HG03103 (cell line): ENCODE measurements at regions not wholly inside any gene's neighbourhood (a gene's known extent, or its start where the extent isn't known, plus 50 kb on each side); places are given as distances from the start of the nearest gene placed in this dataset.
A peak's percentile ranks its signal among the peaks of the same experiment; 100 is the strongest.

Experiments used
- ATAC-seq: cut with Tn5 transposase; IDR thresholded peaks from one replicate; pipeline ENCODE4 v1.9.1; 2021; ENCODE audit warnings: low read depth; ENCODE audit not compliant: unreplicated experiment

GRCh38 chr6:96460052-96460700 is 61.4 kb upstream of the UFL1 start:
- no peak for ATAC-seq

DNA sequence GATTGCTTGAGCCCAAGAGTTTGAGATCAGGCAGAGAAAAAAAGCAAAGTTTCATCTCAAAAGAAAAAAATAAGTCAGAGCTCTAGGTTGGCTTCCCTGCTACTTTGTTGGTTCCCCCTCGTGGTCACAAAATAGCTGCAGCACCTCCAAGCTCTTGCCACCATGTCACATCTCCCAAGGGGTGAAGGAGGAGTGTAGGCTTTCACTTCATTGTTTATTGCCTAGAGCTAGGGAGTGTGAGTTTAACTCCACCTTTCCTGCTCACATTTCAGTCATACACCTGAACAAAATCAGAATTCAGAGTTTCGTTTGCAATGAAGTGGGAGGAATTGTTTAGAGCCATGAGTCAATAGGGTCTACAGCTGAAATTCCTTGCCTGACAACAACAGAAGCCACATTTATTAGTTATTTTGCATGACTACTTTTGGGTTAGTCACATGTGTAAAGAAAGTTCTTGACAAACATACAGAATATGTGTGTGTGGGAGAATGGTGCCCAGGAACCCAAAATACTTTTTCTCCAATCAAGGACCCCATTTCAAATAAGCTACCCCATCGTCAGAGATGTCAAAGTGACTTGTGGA is 56.2 kb upstream of the UFL1 start:
- ATAC-seq: no peak

DNA sequence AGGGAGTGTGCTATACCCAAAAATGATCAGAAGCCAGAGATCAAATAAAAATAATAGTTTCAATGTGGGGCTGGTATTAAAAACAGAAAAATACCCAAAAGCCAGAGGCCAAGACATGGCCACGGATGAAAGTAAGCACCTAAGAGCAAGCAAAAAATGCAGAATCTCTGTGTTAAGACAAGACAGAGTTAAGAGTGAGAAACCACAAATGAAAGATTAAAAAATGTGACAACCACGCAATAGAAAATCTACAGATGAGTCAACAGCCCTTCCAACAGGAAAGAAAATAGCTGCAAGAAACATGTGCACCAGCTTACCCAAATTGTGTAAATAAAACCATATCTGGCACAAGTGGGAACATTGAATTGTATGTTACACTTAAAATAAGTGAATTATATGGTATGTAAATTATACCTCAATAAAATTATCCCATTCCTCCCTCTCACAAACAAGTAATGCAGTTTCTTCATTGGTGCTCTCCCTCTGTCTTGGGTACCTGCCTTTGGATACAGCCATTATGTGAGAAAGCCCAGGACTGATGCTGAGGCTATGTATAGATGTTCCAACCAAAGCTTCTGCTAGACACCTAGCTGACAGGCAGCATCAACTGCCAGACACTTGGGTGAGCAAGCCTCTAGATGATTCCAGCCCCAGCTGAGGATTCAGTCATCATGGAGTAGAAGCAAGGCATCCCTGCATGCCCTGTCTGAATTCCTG is 55.3 kb upstream of the UFL1 start:
- peak; percentile 53 for ATAC-seq

GRCh38 chr6:96467814-96468213 is 53.8 kb upstream of the UFL1 start:
- ATAC-seq: no peak

DNA sequence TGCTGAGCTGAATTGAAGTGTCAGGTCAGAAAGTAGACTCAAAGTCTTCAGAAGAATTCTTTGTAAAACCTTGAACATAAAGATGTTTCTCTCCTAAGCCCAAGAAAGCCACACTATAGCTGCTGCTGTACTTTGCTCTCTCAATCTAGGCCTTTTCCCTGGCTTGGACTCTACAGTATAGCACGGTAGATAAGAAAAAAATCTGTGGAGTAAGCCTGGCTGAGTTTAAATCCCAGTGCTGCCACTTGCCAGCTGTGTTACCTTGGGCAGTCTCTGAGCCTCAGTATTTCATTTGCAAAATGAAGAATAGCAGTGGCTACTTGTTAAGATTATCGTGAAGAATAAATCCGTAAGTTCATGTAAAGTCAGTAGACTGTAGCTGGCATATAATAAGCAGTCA is 53.3 kb upstream of the UFL1 start:
- ATAC-seq: no peak

- no peak for ATAC-seq
Measured at GRCh38 chr6:96468681-96469224, 52.9 kb upstream of the UFL1 start.

DNA sequence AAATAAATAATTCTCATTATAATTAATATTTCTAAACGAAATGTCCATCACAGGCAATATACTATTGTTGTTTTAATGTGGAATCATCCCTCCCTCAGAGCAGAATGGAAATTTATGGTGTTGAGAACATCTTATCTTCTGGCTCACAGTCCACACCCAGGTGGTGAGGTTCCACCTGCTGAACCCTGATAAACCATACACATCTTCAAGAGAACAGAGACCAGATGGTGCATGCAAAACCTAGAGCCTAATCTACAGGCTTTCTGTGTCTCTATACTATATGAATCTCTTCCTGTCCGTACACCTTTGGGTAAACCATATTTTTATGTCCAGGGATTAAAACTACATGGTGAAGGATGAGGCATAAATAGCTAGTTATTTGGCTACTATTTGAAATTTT is 52.3 kb upstream of the UFL1 start:
- no peak for ATAC-seq

DNA sequence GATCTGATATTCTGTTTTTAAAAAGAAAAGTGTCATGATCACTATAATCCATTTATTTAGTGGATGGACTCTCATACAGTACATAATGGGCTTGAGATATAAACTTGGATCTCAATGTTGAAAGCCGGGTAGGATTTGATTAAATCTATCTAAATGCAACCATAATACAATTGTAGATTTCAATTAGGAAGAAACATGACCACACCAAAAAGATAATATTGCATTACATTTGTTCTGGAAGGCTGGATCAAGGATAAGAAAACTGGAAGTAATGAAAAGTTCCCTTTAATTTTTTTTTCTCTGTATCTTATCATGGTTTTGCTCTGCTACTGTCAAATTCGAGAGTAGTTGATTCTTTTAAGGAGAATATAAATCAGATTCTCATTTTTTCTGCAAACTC is 51.3 kb upstream of the UFL1 start:
- no peak for ATAC-seq
